ENCODE measurements at regions not wholly inside any gene's neighbourhood (a gene's known extent, or its start where the extent isn't known, plus 50 kb on each side); places are given as distances from the start of the nearest gene placed in this dataset.

DNA sequence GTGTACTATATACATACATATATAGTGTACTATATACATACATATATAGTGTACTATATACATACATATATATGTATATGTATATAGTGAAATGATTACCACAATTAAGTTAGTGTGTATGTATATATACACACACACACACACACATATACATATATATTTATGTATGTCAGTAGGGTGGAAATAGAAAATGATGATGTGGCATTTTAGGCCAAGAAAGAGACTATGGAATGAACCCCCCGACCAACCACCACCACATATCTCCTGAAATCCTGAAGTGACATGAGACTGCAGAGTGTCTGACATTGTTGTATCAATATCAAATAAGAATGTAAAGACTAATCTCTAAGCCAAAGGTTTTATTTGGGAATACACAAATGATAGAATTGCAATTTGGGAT, 107.6 kb downstream of the RFC3 start:
- no peaks in the 10 kb centered on the region for H3K36me3 ChIP-seq
- no peak overlapping the region for H3K27ac ChIP-seq
- intact Hi-C loops (cut with DNase I), result no loop called here
- H3K9me3 ChIP-seq, result no peaks in the 10 kb centered on the region
- H3K4me3 ChIP-seq (replicated peaks in 1 of 3), result no peak overlapping the region
- no peak for TF ChIP-seq POLR2A (IDR thresholded peaks at IDR 0.05)
- TF ChIP-seq, protein P1, sequence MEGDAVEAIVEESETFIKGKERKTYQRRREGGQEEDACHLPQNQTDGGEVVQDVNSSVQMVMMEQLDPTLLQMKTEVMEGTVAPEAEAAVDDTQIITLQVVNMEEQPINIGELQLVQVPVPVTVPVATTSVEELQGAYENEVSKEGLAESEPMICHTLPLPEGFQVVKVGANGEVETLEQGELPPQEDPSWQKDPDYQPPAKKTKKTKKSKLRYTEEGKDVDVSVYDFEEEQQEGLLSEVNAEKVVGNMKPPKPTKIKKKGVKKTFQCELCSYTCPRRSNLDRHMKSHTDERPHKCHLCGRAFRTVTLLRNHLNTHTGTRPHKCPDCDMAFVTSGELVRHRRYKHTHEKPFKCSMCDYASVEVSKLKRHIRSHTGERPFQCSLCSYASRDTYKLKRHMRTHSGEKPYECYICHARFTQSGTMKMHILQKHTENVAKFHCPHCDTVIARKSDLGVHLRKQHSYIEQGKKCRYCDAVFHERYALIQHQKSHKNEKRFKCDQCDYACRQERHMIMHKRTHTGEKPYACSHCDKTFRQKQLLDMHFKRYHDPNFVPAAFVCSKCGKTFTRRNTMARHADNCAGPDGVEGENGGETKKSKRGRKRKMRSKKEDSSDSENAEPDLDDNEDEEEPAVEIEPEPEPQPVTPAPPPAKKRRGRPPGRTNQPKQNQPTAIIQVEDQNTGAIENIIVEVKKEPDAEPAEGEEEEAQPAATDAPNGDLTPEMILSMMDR (IDR thresholded peaks at IDR 0.05), result no peak
- no peaks in the 10 kb centered on the region for H3K27me3 ChIP-seq
- 95 to 100% methylated on average over 1 of the region's 1 CpG for WGBS, 2 donors
- no peak for DNase-seq
- H3K4me1 ChIP-seq, result no peaks in the 10 kb centered on the region

DNA sequence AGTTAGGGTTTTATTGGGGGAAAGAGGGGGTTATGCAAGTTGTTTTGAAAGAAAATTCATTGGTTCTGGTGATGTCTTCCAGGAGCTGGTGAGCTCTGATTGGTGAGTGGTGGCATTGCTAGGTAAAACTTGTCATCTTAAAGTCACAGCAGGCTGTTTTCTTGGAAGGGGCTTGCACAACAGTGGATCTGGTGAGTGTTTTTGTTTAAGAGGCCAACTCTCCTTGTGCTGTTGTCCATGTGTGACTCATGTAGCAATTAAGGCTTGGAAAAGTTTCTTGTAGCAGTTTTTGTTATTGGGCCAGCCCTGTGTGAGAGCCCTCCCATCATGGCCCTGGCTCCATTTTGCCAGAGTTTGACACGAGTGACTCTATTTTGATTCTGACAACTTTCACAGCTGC, 109.4 kb downstream of the RFC3 start:
- intact Hi-C loops (cut with DNase I), result no loop called here
- TF ChIP-seq, protein P1 (IDR thresholded peaks at IDR 0.05), result no peak
- no peak for TF ChIP-seq POLR2A (IDR thresholded peaks at IDR 0.05)
- Histone ChIP-seq H3K4me3 (replicated peaks in 1 of 3) (no peak overlapping the region), H3K27ac (no peak overlapping the region), H3K27me3 (no peaks in the 10 kb centered on the region), H3K36me3 (no peaks in the 10 kb centered on the region), H3K9me3 (no peaks in the 10 kb centered on the region), H3K4me1 (no peaks in the 10 kb centered on the region)
- DNase-seq, result peak; percentile 3 to 8
- WGBS, 2 donors, result 31 to 47% methylated on average over 1 of the region's 1 CpG

DNA sequence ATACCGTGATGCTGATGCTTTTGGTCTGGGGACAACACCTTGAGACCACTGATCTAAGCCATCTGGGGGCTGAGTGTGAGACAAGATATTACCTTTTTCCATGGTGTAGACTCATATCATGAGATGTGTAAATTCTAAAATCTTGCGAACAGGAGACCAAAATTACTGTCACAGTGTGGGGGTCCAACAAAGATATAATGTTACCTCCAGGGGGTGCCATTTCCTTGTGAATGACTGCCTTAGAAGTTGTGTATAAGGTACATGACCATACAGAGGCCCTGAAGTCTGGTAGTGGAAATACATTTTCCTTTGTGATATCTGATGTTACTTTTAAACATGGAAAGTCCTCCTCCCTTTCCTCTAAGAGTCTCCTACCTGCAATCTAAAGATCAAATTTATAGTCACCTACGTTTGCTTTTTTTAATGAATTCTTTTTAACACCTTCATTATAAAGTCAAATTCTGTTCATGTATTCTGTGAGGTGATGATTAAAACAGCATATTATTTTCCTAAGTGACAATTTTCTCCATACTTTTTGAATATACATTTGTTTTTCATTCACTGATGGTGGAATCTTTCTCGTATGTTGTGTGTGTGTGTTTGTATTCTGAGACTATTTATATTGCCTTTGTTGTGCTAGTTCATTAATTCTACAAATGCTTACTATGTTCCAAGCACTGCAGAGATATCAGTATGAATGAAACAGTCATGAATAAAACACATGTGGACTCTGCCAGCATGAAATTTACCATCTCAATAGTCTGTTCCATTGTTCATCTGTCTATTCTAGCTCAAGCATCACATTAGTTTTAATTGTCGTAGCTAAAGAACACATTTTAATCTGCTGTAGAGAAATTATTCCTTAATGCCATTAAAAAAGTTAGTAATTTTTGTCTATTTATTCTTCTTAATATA, 113.7 kb downstream of the RFC3 start:
- no peaks in the 10 kb centered on the region for H3K27me3 ChIP-seq
- DNase-seq, result peak in 1 of 2 donors; percentile 6
- H3K27ac ChIP-seq, result no peak overlapping the region
- H3K9me3 ChIP-seq, result no peaks in the 10 kb centered on the region
- intact Hi-C loops (cut with DNase I), result loop anchor here (5.0 to 10.0 kb wide), 2 partner anchors 143 to 1226 kb away; no protein-coding TSS in a partner anchor
- peaks cover 0 to 7% of the 10 kb centered on the region in 2 donors for H3K4me1 ChIP-seq
- H3K4me3 ChIP-seq (replicated peaks in 1 of 3), result no peak overlapping the region
- H3K36me3 ChIP-seq, result no peaks in the 10 kb centered on the region
- 91 to 95% methylated on average over 5 of the region's 5 CpGs for WGBS, 2 donors
- TF ChIP-seq POLR2A (IDR thresholded peaks at IDR 0.05), result no peak
- TF ChIP-seq, protein P1 (IDR thresholded peaks at IDR 0.05), result peak in 5 of 6 experiments; percentile 14 to 76 (median 63)

GRCh38 chr13:33932769-33933406, 114.9 kb downstream of the RFC3 start:
- intact Hi-C loops (cut with DNase I), result loop anchor here (5.0 to 10.0 kb wide), 2 partner anchors 142 to 1224 kb away; no protein-coding TSS in a partner anchor
- 79 to 88% methylated on average over 3 of the region's 3 CpGs for WGBS, 2 donors
- no peak overlapping the region for H3K4me3 ChIP-seq (replicated peaks in 1 of 3)

More at GRCh38 chr13:33932769-33933406, 114.9 kb downstream of the RFC3 start:
- Histone ChIP-seq H3K36me3 (no peaks in the 10 kb centered on the region), H3K4me1 (peaks cover 0 to 7% of the 10 kb centered on the region in 2 donors), H3K27me3 (no peaks in the 10 kb centered on the region), H3K27ac (no peak overlapping the region), H3K9me3 (no peaks in the 10 kb centered on the region)
- DNase-seq, result no peak
- TF ChIP-seq, protein P1 (IDR thresholded peaks at IDR 0.05), result no peak
- no peak for TF ChIP-seq POLR2A (IDR thresholded peaks at IDR 0.05)

All from thyroid gland (tissue), 4 donors.